ENCODE measurements at regions not wholly inside any gene's neighbourhood (a gene's known extent, or its start where the extent isn't known, plus 50 kb on each side); places are given as distances from the start of the nearest gene placed in this dataset.

DNA sequence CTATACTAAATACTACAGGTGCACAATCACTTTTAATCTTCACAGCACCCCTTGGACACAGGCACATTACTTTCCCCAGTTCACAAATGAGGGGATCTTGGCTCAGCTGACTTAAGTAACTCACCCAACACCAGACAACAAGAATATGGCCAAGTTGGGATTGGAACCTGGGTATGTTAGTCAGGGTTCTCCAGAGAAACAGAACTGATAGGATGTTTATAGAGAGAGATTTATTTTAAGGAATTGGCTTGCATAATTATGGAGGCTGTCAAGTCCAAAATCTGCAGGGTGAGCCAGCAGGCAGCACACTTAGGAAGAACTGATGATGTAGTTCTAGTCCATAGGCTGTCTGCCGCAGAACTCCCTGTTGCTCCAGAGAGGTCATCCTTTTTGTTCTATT, 312.9 kb downstream of the MAN2A1 start:
- TF ChIP-seq, protein P1, sequence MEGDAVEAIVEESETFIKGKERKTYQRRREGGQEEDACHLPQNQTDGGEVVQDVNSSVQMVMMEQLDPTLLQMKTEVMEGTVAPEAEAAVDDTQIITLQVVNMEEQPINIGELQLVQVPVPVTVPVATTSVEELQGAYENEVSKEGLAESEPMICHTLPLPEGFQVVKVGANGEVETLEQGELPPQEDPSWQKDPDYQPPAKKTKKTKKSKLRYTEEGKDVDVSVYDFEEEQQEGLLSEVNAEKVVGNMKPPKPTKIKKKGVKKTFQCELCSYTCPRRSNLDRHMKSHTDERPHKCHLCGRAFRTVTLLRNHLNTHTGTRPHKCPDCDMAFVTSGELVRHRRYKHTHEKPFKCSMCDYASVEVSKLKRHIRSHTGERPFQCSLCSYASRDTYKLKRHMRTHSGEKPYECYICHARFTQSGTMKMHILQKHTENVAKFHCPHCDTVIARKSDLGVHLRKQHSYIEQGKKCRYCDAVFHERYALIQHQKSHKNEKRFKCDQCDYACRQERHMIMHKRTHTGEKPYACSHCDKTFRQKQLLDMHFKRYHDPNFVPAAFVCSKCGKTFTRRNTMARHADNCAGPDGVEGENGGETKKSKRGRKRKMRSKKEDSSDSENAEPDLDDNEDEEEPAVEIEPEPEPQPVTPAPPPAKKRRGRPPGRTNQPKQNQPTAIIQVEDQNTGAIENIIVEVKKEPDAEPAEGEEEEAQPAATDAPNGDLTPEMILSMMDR (IDR thresholded peaks at IDR 0.05), result no peak
- TF ChIP-seq POLR2A (IDR thresholded peaks at IDR 0.05), result no peak

All from uterus (tissue), 2 donors.